Suprapubic skin (tissue), 4 donors: ENCODE measurements at regions not wholly inside any gene's neighbourhood (a gene's known extent, or its start where the extent isn't known, plus 50 kb on each side); places are given as distances from the start of the nearest gene placed in this dataset.
"Not testable (repeated sequence)": the region's sequence is repeated elsewhere in the genome, so short reads cannot be mapped to it uniquely, and the experiment has no call there.

ENCODE experiments used
- DNase-seq, 2 donors: peaks; one replicate each; pipeline ENCODE4 v3.0.0-alpha.2; 2019; ENCODE audit warnings: low spot score in 2 of 2
- H3K27ac ChIP-seq: fragments of 200-600 bp; sonication (generic); one replicate; pipeline ENCODE4 v1.5.1; 2019
- H3K27me3 ChIP-seq: fragments of 200-600 bp; sonication (generic); one replicate; pipeline ENCODE4 v1.5.1; 2019
- H3K36me3 ChIP-seq: fragments of 200-600 bp; sonication (generic); one replicate; pipeline ENCODE4 v1.5.1; 2019
- H3K4me1 ChIP-seq: fragments of 200-600 bp; sonication (generic); one replicate; pipeline ENCODE4 v1.5.1; 2019
- H3K4me3 ChIP-seq: fragments of 200-600 bp; sonication (generic); one replicate; pipeline ENCODE4 v1.5.1; 2019; ENCODE audit warnings: mild to moderate bottlenecking
- H3K9me3 ChIP-seq: fragments of 200-600 bp; sonication (generic); one replicate; pipeline ENCODE4 v1.5.1; 2019
- EP300 ChIP-seq: sonication (generic); formaldehyde crosslinking; IDR thresholded peaks from one replicate; pipeline ENCODE4 v1.6.1; 2017; ENCODE audit warnings: antibody characterized with exemption
- POLR2A ChIP-seq, 2 donors: fragments of 450-650 bp; IDR thresholded peaks; one replicate each; pipeline ENCODE4 v1.6.1; 2017; ENCODE audit warnings: antibody characterized with exemption in 2 of 2, mild to moderate bottlenecking in 2 of 2, moderate library complexity in 2 of 2
- POLR2AphosphoS5 ChIP-seq, 3 donors: sonication (generic); formaldehyde crosslinking; IDR thresholded peaks; one replicate each; pipeline ENCODE4 v1.6.1; 2017; ENCODE audit warnings: antibody characterized with exemption in 3 of 3
- WGBS: methylation state at CpG from one replicate; pipeline ENCODE4 v1.1.5; 2018; 5-methylcytosine and 5-hydroxymethylcytosine counted together
- TF ChIP-seq, protein P1 (sequence below), 2 donors: fragments of 200-600 bp in 1 of 2; fragments of 450-650 bp in 1 of 2; sonication (generic) in 1 of 2; IDR thresholded peaks; one replicate each; pipeline ENCODE4 v1.5.1; 2016 to 2019; ENCODE audit warnings: antibody characterized with exemption in 2 of 2, mild to moderate bottlenecking in 1 of 2, moderate library complexity in 1 of 2

DNA sequence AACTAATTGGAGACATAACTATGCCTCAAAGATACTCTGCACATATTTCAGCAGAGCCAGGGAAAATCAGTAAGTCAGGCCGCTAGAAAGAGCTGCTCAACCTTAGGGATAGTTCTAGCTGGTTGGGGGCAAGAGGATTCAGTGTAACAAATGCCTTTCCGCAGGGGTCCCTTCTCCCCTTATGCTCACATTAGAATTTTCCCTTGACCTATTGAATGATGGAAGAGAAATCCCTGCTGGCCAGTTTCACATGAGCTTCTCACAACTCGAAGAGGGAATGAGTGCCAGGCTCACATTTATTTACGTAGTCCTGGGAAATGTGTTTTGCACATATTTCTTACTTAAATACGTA, 66.2 kb upstream of the USP9X start:
- no peaks in the 10 kb centered on the region for H3K4me1 ChIP-seq
- H3K36me3 ChIP-seq = no peaks in the 10 kb centered on the region
- no peak overlapping the region for H3K27ac ChIP-seq
- no peaks in the 10 kb centered on the region for H3K9me3 ChIP-seq
- DNase-seq = no peak
- no peaks in the 10 kb centered on the region for H3K27me3 ChIP-seq
- WGBS = 80% methylated on average over 5 of the region's 5 CpGs
- TF ChIP-seq EP300 = no peak
- no peak for TF ChIP-seq POLR2AphosphoS5 (IDR thresholded peaks at IDR 0.05)
- TF ChIP-seq POLR2A (IDR thresholded peaks at IDR 0.05) = no peak
- TF ChIP-seq, protein P1, sequence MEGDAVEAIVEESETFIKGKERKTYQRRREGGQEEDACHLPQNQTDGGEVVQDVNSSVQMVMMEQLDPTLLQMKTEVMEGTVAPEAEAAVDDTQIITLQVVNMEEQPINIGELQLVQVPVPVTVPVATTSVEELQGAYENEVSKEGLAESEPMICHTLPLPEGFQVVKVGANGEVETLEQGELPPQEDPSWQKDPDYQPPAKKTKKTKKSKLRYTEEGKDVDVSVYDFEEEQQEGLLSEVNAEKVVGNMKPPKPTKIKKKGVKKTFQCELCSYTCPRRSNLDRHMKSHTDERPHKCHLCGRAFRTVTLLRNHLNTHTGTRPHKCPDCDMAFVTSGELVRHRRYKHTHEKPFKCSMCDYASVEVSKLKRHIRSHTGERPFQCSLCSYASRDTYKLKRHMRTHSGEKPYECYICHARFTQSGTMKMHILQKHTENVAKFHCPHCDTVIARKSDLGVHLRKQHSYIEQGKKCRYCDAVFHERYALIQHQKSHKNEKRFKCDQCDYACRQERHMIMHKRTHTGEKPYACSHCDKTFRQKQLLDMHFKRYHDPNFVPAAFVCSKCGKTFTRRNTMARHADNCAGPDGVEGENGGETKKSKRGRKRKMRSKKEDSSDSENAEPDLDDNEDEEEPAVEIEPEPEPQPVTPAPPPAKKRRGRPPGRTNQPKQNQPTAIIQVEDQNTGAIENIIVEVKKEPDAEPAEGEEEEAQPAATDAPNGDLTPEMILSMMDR (IDR thresholded peaks at IDR 0.05) = no peak
- H3K4me3 ChIP-seq = no peak overlapping the region

DNA sequence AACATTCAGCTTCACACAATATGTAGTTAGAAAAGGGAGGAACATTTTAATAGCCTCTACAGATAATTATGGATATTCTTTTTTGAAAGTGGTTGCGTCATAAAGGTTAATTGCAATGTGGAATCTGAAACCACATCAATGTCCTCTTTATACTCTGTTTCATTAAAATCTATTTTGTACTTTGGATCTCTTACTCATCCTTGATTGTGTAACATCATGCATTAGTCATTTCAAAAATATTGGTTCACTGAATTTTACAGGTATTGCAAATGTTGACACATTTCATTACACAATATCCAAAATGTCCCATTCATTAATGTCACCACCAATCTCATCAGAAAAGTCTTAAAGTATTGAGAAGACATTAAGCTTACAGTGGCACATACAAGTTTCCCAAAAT, 62.7 kb upstream of the USP9X start:
- no peaks in the 10 kb centered on the region for H3K9me3 ChIP-seq
- TF ChIP-seq POLR2A (IDR thresholded peaks at IDR 0.05) (no peak), POLR2AphosphoS5 (IDR thresholded peaks at IDR 0.05) (no peak), EP300 (no peak)
- TF ChIP-seq, protein P1 (IDR thresholded peaks at IDR 0.05) = no peak
- 65% methylated on average over 1 of the region's 1 CpG for WGBS
- no peak for DNase-seq
- H3K36me3 ChIP-seq = no peaks in the 10 kb centered on the region
- no peaks in the 10 kb centered on the region for H3K27me3 ChIP-seq
- no peak overlapping the region for H3K27ac ChIP-seq
- peaks cover 4% of the 10 kb centered on the region for H3K4me1 ChIP-seq
- no peak overlapping the region for H3K4me3 ChIP-seq

DNA sequence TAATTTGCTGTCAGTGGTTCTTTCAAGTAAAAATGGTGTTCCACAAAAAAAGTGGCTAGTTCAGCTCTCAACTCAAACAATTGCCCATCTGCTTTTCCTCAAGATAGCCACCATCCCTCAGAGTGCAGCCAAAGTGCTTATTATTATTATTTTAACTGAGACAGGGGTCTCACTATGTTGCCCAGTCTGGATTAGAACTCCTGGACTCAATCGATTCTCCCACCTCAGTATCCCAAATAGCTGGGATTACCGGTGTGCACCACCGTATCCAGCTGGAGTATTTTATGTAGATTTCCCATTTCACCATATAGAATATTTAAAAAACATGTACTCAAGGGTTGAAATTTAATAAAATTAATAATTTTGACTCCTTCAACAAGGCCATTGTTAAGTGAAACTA, 62.1 kb upstream of the USP9X start:
- H3K4me3 ChIP-seq = no peak overlapping the region
- H3K36me3 ChIP-seq = no peaks in the 10 kb centered on the region
- H3K4me1 ChIP-seq = peaks cover 5% of the 10 kb centered on the region
- no peaks in the 10 kb centered on the region for H3K9me3 ChIP-seq
- DNase-seq = no peak
- WGBS = 93% methylated on average over 3 of the region's 3 CpGs
- TF ChIP-seq POLR2A (IDR thresholded peaks at IDR 0.05) (no peak), POLR2AphosphoS5 (IDR thresholded peaks at IDR 0.05) (no peak), EP300 (no peak)
- TF ChIP-seq, protein P1 (IDR thresholded peaks at IDR 0.05) = no peak
- no peaks in the 10 kb centered on the region for H3K27me3 ChIP-seq
- no peak overlapping the region for H3K27ac ChIP-seq

DNA sequence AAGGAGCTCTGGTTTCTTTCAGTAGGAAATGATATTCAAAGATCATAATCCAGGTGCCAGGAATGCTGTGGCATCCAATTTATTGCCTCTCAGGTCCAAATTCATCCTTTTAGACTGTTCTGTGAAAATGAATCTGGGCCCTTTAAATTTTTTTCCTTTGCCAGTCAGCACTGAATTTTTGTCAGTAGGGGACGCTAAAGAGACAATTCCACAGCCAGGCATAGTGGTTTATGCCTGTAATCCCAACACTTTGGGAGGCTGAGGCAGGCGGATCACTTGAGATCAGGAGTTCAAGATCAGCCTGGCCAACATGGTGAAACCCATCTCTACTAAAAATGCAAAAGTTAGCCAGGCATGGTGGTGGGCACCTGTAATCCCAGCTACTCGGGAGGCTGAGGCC, 60.9 kb upstream of the USP9X start:
- not testable (repeated sequence) for H3K27me3 ChIP-seq, H3K27ac ChIP-seq, DNase-seq, H3K4me3 ChIP-seq, H3K9me3 ChIP-seq, H3K36me3 ChIP-seq, H3K4me1 ChIP-seq
- WGBS = 67% methylated on average over 3 of the region's 3 CpGs

DNA sequence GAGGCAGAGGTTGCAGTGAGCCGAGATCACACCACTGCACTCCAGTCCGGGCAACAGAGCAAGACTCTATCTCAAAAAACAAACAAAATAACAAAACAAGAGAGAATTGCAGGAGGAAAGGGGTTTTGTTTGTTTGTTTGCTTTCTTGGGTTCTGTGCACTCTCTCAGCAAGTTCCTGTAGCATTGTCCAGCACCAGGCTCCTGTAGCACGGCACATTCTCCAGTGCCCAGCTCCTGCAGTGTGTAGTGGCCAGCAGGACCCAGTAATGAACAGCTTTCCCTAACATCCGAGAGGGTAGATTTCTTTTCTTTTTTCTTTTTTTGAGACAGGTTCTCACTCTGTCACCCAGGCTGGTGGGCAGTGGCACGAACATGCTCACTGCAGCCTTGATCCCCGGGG, 60.5 kb upstream of the USP9X start:
- no peak for TF ChIP-seq POLR2AphosphoS5 (IDR thresholded peaks at IDR 0.05)
- no peaks in the 10 kb centered on the region for H3K36me3 ChIP-seq
- 87% methylated on average over 6 of the region's 6 CpGs for WGBS
- no peaks in the 10 kb centered on the region for H3K27me3 ChIP-seq
- H3K4me1 ChIP-seq = peaks cover 5% of the 10 kb centered on the region
- no peak overlapping the region for H3K4me3 ChIP-seq
- H3K9me3 ChIP-seq = no peaks in the 10 kb centered on the region
- DNase-seq = no peak
- no peak overlapping the region for H3K27ac ChIP-seq

DNA sequence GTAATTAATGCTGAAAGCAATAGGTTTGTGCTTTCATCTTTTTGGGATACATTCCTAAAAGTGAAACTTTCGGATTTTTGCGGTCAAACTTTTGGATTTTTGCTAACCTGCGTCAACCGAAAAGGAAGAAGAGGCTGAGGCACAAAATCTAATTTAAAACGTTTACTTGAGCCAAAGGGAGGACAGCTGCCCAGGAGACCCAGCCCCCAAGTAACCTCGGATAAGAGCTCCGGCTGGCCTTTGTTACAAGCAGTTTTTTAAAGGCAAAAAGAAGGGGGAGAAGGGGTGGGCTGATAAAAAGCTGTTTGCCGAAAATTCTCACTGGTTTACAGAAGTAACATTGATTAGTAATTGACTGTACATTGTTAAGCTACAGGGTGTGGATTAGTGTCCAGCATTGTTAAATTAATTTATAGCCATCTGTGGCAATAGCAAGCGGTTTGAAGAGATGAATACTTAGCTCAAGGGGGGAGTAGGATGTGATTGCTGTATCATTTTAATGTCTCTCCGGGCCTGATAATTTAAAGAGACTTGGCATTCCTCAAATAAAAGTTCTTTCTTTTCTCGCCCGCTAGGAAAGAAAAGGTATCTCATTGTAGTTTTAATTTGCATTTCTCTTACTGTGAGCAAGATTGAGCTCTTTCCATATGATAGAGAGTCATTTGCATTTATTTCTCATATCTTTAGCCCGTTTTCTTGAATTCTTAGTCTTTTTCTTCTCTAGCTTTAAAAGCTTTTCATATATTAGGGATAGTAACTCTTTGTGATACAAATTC, 59.1 kb upstream of the USP9X start:
- Histone ChIP-seq H3K4me3 (no peak overlapping the region), H3K27ac (no peak overlapping the region), H3K27me3 (no peaks in the 10 kb centered on the region), H3K4me1 (peaks cover 5% of the 10 kb centered on the region), H3K9me3 (no peaks in the 10 kb centered on the region), H3K36me3 (no peaks in the 10 kb centered on the region)
- TF ChIP-seq POLR2A (IDR thresholded peaks at IDR 0.05) = no peak
- TF ChIP-seq, protein P1 (IDR thresholded peaks at IDR 0.05) = no peak
- no peak for TF ChIP-seq EP300
- no peak for TF ChIP-seq POLR2AphosphoS5 (IDR thresholded peaks at IDR 0.05)
- no peak for DNase-seq
- 43% methylated on average over 13 of the region's 13 CpGs for WGBS
